GM19043 (cell line): ENCODE measurements at regions not wholly inside any gene's neighbourhood (a gene's known extent, or its start where the extent isn't known, plus 50 kb on each side); places are given as distances from the start of the nearest gene placed in this dataset.

Experiments used
- ATAC-seq: cut with Tn5 transposase; IDR thresholded peaks from one replicate; pipeline ENCODE4 v1.9.1; 2021; ENCODE audit warnings: low read depth; ENCODE audit not compliant: unreplicated experiment

- ATAC-seq = no peak
Observed at GRCh38 chr17:15177343-15177742, 87.8 kb downstream of the PMP22 start.

DNA sequence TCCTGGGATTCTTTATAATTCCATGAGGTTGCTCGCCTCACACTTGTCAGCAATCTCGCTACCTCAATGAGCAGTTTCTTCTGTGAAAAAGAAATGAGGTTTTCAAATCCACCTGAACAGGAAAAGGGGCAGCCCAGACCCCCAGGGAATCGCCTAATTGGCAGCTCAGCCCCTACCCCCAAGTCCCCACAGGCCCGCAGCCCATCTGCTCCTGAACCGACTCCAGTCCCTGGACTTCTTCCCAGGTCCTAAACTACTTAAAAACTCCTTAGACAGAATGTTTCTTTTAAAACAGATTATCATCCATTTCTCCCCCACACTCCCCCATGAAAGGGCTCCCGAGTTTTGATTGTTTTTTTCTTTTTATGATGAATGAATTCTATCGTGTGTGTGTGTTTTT, 89.8 kb downstream of the PMP22 start:
- ATAC-seq = no peak

DNA sequence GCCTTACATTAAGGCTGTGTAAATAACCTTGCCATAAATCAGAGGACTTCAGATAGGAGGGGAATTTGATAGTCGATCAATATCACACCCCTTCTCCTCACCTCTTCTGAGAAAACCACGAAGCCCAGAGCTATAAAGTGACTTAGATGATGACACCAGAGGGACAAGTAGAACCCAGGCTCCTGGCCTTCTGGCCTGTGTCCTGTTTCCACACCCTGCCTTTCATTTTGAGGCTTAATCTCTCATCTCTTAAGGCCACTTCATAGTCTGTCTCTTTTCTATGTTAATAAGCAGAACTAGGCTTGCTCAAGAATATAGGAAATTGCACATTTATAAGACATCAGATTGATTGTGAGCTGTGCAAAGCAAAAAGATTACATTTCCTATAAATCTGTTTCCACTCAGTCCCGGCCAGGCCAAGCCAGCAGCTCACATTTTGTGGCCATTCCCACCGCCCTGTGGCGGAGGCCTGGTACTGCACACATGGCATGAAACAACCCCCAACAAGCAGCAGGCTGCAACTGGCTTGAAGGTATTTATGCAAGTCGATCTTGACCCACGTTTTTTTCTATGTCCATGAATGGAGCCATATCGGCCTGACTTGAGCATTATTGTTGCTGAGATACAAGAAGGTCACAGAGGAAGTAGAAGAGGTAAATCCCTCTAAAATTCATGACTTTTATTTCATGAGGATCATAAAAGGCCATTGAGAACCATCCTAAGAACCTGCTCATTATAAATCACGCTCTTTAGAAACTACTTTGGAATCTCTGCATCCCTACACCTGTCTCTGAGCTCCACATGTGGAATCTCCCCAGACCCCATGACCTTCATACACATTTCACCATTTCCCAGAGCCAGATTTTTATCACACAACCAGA, 93.7 kb downstream of the PMP22 start:
- ATAC-seq = peak; percentile 55

- no peak for ATAC-seq
Observed at GRCh38 chr17:15169676-15170075, 95.5 kb downstream of the PMP22 start.

DNA sequence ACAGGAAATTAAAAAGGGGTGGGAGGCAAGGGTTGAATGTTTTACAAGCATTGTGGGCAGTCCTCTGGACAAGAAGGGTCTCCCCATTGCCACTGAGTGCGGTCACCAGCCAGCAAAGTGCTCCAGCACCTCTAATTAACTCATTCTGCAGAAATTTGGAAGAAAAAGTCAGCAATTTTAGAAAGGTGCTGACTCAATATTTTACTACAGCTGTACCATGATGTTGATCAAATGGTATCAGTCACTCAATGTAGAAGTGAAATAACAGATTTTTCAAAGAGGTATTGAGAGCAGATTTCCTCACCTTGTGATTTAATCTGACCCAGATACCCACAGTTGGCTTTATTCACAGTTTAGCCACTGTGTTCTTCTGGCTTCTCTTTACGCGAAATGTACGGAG, 96.7 kb downstream of the PMP22 start:
- ATAC-seq = no peak

- no peak for ATAC-seq
Observed at GRCh38 chr17:15161395-15161794, 103.7 kb downstream of the PMP22 start.

DNA sequence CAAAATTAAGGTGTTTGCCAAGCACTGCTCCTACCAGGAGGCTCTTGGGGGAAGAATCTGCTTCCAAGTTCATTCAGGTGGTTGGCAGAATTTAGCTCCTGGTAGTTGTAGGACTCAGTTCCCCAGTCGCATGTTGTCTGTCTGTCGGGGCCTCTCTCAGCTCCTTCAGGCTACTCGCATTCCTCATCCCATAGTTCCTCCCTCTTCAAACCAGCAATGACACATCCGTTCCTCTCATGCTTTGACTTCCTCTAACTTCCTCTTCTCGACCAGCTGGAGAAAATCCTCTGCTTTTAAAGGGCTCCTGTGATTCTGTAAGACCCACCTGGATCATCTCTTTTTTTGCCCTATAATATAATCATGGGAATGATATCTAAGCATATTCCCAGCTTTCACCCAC, 108.1 kb downstream of the PMP22 start:
- ATAC-seq = no peak

- ATAC-seq = no peak
Observed at GRCh38 chr17:15154618-15155017, 110.5 kb downstream of the PMP22 start.

GRCh38 chr17:15145621-15146020, 119.5 kb downstream of the PMP22 start:
- no peak for ATAC-seq

DNA sequence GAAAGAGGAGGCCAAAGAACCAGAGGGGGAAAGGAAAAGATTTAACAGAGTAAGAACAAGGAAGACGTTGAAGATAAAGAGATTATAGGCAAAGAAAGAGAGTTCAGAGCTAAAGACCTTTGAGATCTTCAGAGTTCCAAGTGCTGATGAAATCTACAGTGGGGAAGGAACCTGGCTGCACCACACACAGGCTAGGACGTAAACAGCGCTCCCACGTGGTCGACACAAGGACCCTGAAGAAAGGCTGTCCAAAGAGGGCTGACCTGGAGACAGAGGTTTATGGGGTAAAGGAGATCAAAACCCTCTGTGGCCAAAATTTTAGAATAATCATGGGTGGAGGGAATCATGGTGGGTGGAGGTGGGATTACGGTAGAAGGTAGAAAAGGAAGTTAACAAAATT, 121.6 kb downstream of the PMP22 start:
- ATAC-seq = no peak

DNA sequence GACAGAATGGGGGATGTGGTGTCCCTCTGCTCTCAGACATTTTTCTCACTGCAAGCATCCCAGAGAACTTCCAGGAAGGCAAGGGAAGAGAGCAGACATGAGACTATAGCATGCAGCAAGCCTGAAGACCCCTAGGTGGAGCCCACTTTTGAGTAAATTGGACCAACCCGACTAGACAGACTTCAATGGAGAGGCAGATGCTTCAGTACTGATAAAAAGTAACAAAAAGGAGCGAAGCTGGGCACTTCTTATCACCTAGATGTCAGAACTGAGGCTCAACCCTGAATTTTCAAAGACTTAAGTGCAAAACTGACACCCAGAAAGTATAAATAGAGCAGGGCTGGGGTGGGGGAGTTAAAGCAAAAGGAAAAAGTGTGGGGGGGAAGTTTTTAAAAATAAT, 130.8 kb downstream of the PMP22 start:
- ATAC-seq = no peak

- no peak for ATAC-seq
Observed at GRCh38 chr17:15133826-15134225, 131.3 kb downstream of the PMP22 start.

GRCh38 chr17:15133143-15133542, 132.0 kb downstream of the PMP22 start:
- ATAC-seq = no peak

- no peak for ATAC-seq
Observed at GRCh38 chr17:15130426-15130825, 134.7 kb downstream of the PMP22 start.

GRCh38 chr17:15129986-15130385, 135.1 kb downstream of the PMP22 start:
- ATAC-seq = no peak

GRCh38 chr17:15124746-15125145, 140.4 kb downstream of the PMP22 start:
- no peak for ATAC-seq

- ATAC-seq = no peak
Observed at GRCh38 chr17:15124264-15124595, 140.9 kb downstream of the PMP22 start.

DNA sequence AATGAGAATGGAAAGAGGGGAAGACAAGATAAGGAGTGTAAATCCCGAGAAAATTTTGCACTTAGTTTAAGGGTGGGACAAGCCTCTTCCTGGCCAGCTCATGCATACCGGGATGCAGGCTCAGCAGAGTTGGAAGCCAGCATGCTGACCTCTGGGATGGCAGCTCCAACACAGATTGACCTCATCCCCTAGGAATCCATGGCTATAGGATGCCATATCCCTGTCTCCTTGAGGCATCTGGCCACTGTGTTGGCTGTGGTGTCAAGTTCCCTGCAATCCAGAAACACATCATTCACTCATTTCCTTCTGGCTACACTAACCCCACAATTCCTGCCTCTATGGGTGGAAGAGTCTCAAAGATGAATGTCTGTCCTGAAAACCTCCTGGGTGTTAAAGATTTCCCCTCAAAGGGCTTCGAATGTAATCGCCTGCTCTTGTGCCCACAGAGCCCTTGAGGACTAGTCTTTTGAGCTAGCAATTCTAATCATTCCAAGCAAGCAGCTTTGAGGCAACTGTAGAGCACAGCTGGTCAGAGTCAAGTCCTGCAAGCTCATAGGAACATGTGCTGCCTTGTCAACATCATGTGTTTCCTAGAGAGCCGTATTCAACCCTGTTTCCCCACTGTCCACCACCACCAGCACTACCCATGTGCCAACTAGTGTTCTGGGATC, 141.4 kb downstream of the PMP22 start:
- no peak for ATAC-seq

- no peak for ATAC-seq
Observed at GRCh38 chr17:15122857-15123256, 142.3 kb downstream of the PMP22 start.

GRCh38 chr17:15121426-15121825, 143.7 kb downstream of the PMP22 start:
- ATAC-seq = no peak

GRCh38 chr17:15119968-15120367, 145.2 kb downstream of the PMP22 start:
- ATAC-seq = no peak

GRCh38 chr17:15117239-15117638, 147.9 kb downstream of the PMP22 start:
- ATAC-seq = no peak
